PC-3 (cell line): ENCODE measurements at regions not wholly inside any gene's neighbourhood (a gene's known extent, or its start where the extent isn't known, plus 50 kb on each side); places are given as distances from the start of the nearest gene placed in this dataset.

Experiments
- ATAC-seq: fragments of 200-7000 bp; cut with Tn5 transposase; 2 replicates; pipeline ENCODE4 v1.9.1; 2020; ENCODE audit warnings: mild to moderate bottlenecking, moderate library complexity
- BruUV-seq: library from RNA; stranded (reverse); fragments of 400-500 nt; replicated peaks from 2 replicates; lab custom pipeline; 2021; lab: Mats Ljungman, UMichigan
- CTCF ChIA-PET: fragments of 300-600 bp; sonication (Branson Sonifier 250); formaldehyde crosslinking; loops from one replicate; lab custom pipeline; 2022; ENCODE audit warnings: antibody characterized with exemption; lab: Charles Lee
- POLR2A ChIA-PET: fragments of 300-600 bp; sonication (Branson Sonifier 250); formaldehyde crosslinking; loops from one replicate; lab custom pipeline; 2022; ENCODE audit warnings: antibody characterized with exemption; ENCODE audit not compliant: unreplicated experiment; lab: Charles Lee
- DNase-seq: peaks from one replicate; pipeline ENCODE4 v3.0.0-alpha.2; 2015
- H2AFZ ChIP-seq: fragments of 300-600 bp; sonication (generic); 2 replicates; pipeline ENCODE4 v1.6.0; 2016; ENCODE audit warnings: antibody characterized with exemption, low read length
- H3F3A ChIP-seq: fragments of 300-600 bp; sonication (generic); one replicate; pipeline ENCODE4 v1.6.0; 2017; ENCODE audit warnings: antibody characterized with exemption, low read length, control low read depth, mild to moderate bottlenecking; ENCODE audit not compliant: unreplicated experiment
- H3K27ac ChIP-seq: fragments of 300-600 bp; sonication (generic); 2 replicates; pipeline ENCODE4 v1.5.1; 2016; ENCODE audit warnings: mild to moderate bottlenecking, low read length
- H3K27me3 ChIP-seq: fragments of 300-600 bp; sonication (generic); 2 replicates; pipeline ENCODE4 v1.6.1; 2016; ENCODE audit warnings: low read length, mixed read lengths
- H3K36me3 ChIP-seq: fragments of 300-600 bp; sonication (generic); 2 replicates; pipeline ENCODE4 v1.6.1; 2016; ENCODE audit warnings: low read depth, mixed run types, low read length, mixed read lengths
- H3K4me1 ChIP-seq: fragments of 300-600 bp; sonication (generic); 2 replicates; pipeline ENCODE4 v1.5.1; 2016; ENCODE audit warnings: low read length; ENCODE audit not compliant: insufficient read depth
- H3K4me2 ChIP-seq: fragments of 300-600 bp; sonication (generic); 2 replicates; pipeline ENCODE4 v1.6.0; 2016; ENCODE audit warnings: low read length
- H3K4me3 ChIP-seq: fragments of 300-600 bp; sonication (generic); 2 replicates; pipeline ENCODE4 v1.5.1; 2016; ENCODE audit warnings: mild to moderate bottlenecking, low read length, mixed read lengths
- H3K79me2 ChIP-seq: fragments of 300-600 bp; sonication (generic); 2 replicates; pipeline ENCODE4 v1.6.1; 2017; ENCODE audit warnings: low read length, mixed read lengths
- H3K9ac ChIP-seq: fragments of 300-600 bp; sonication (generic); 2 replicates; pipeline ENCODE4 v1.6.0; 2016; ENCODE audit warnings: mild to moderate bottlenecking, low read length
- H3K9me2 ChIP-seq: fragments of 300-600 bp; sonication (generic); replicated peaks from 2 replicates; pipeline ENCODE4 v1.6.1; 2016; ENCODE audit warnings: mixed run types, low read length, mixed read lengths
- H3K9me3 ChIP-seq: fragments of 300-600 bp; sonication (generic); 2 replicates; pipeline ENCODE4 v1.6.1; 2016; ENCODE audit warnings: low read length, mixed read lengths
- H4K20me1 ChIP-seq: fragments of 300-600 bp; sonication (generic); 2 replicates; pipeline ENCODE4 v1.6.1; 2016; ENCODE audit warnings: low read length, mixed read lengths
- EZH2 ChIP-seq: fragments of 300-600 bp; sonication (generic); IDR thresholded peaks from one replicate; pipeline ENCODE4 v1.6.1; 2017; ENCODE audit warnings: antibody characterized with exemption, mild to moderate bottlenecking, low read length; ENCODE audit not compliant: unreplicated experiment
- EZH2phosphoT487 ChIP-seq: fragments of 300-600 bp; sonication (generic); IDR thresholded peaks from 2 replicates; pipeline ENCODE4 v1.6.1; 2018; ENCODE audit warnings: mild to moderate bottlenecking, antibody characterized with exemption, low read length, borderline replicate concordance
- intact Hi-C: fragments of 100-400 bp; cut with micrococcal nuclease; formaldehyde crosslinking; loops from 2 replicates; pipeline ENCODE4 v1.9.0; 2023
- TF ChIP-seq, protein P1 (sequence below): fragments of 300-600 bp; sonication (generic); conservative IDR thresholded peaks from 2 replicates; pipeline ENCODE4 v1.5.1; 2017; ENCODE audit warnings: antibody characterized with exemption, low read depth, mild to moderate bottlenecking, low read length

- Histone ChIP-seq H3K36me3 (no peaks in the 10 kb centered on the region), H4K20me1 (no peaks in the 10 kb centered on the region), H3K9me3 (no peaks in the 10 kb centered on the region), H3K27me3 (peaks cover 42% of the 10 kb centered on the region), H3K4me3 (no peak overlapping the region), H3K4me2 (no peak overlapping the region), H2AFZ (no peak overlapping the region), H3K4me1 (no peaks in the 10 kb centered on the region), H3K9me2 (no peaks in the 10 kb centered on the region), H3K9ac (no peak overlapping the region), H3F3A (no peaks in the 10 kb centered on the region), H3K79me2 (no peaks in the 10 kb centered on the region), H3K27ac (no peak overlapping the region)
- BruUV-seq: no TSS peak
- intact Hi-C loops: loop anchor here (5.0 kb wide), 1 partner anchor 821 kb away; no protein-coding TSS in a partner anchor
- no peak for TF ChIP-seq EZH2
- TF ChIP-seq, protein P1, sequence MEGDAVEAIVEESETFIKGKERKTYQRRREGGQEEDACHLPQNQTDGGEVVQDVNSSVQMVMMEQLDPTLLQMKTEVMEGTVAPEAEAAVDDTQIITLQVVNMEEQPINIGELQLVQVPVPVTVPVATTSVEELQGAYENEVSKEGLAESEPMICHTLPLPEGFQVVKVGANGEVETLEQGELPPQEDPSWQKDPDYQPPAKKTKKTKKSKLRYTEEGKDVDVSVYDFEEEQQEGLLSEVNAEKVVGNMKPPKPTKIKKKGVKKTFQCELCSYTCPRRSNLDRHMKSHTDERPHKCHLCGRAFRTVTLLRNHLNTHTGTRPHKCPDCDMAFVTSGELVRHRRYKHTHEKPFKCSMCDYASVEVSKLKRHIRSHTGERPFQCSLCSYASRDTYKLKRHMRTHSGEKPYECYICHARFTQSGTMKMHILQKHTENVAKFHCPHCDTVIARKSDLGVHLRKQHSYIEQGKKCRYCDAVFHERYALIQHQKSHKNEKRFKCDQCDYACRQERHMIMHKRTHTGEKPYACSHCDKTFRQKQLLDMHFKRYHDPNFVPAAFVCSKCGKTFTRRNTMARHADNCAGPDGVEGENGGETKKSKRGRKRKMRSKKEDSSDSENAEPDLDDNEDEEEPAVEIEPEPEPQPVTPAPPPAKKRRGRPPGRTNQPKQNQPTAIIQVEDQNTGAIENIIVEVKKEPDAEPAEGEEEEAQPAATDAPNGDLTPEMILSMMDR: no peak
- no peak for TF ChIP-seq EZH2phosphoT487
- ChIA-PET POLR2A (no interaction called here), CTCF (interaction anchor here (0.6 kb wide), 1 partner anchor 166 kb away, joined by 3 read pairs; no protein-coding TSS in a partner anchor)
- ATAC-seq (no peak), DNase-seq (no peak)
These were observed 79.7 kb upstream of the LSM6 start for GRCh38 chr4:146095860-146096259.

GRCh38 chr4:146095091-146095690 lies 80.3 kb upstream of the LSM6 start:
- H4K20me1 ChIP-seq: no peaks in the 10 kb centered on the region
- DNase-seq (peak; percentile 84), ATAC-seq (peak; percentile 54; the same call in 1 of the 2 replicates)
- peaks cover 47% of the 10 kb centered on the region for H3K27me3 ChIP-seq
- POLR2A ChIA-PET: no interaction called here
- no peak for TF ChIP-seq EZH2
- TF ChIP-seq, protein P1: peak; percentile 95
- TF ChIP-seq EZH2phosphoT487: no peak
- H3K27ac ChIP-seq: no peak overlapping the region
- no peaks in the 10 kb centered on the region for H3F3A ChIP-seq
- no peaks in the 10 kb centered on the region for H3K9me2 ChIP-seq
- H2AFZ ChIP-seq: no peak overlapping the region
- no peaks in the 10 kb centered on the region for H3K79me2 ChIP-seq
- no peak overlapping the region for H3K9ac ChIP-seq
- BruUV-seq: no TSS peak
- H3K36me3 ChIP-seq: no peaks in the 10 kb centered on the region
- CTCF ChIA-PET: interaction anchor here (0.6 kb wide), 1 partner anchor 165 kb away, joined by 3 read pairs; no protein-coding TSS in a partner anchor
- intact Hi-C loops: loop anchor here (5.0 kb wide), 1 partner anchor 822 kb away; no protein-coding TSS in a partner anchor
- H3K4me1 ChIP-seq: no peaks in the 10 kb centered on the region
- no peak overlapping the region for H3K4me2 ChIP-seq
- no peak overlapping the region for H3K4me3 ChIP-seq
- no peaks in the 10 kb centered on the region for H3K9me3 ChIP-seq

DNA sequence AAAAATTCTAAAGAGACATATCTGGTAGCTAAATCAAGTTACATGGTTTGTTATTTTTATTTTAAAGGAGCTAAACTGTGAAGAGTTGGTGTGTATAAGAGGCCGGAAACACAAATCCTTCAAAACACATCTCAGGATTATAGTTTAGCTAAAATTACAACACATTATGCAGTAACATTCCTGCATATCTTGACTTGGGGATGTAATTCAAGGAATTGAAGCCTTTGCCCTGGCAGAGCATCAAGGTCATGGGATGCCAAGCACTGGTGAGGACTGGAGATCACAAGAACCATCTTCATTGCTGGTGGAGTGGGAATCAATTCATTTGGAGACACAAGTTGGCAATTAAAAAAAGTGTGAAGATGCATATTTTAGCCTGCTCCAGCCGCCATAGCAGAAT lies 86.8 kb upstream of the LSM6 start:
- Histone ChIP-seq H2AFZ (no peak overlapping the region), H3K4me2 (no peak overlapping the region), H3K79me2 (no peaks in the 10 kb centered on the region), H3K9me2 (no peaks in the 10 kb centered on the region), H3K27me3 (peaks cover 85% of the 10 kb centered on the region), H3K4me3 (no peak overlapping the region), H4K20me1 (no peaks in the 10 kb centered on the region), H3K36me3 (no peaks in the 10 kb centered on the region), H3K9me3 (no peaks in the 10 kb centered on the region), H3K27ac (no peak overlapping the region), H3K4me1 (no peaks in the 10 kb centered on the region), H3K9ac (no peak overlapping the region), H3F3A (no peaks in the 10 kb centered on the region)
- CTCF ChIA-PET: no interaction called here
- ATAC-seq: no peak
- no TSS peak for BruUV-seq
- POLR2A ChIA-PET: no interaction called here
- TF ChIP-seq, protein P1: no peak
- TF ChIP-seq EZH2 (no peak), EZH2phosphoT487 (no peak)
- DNase-seq: no peak
- intact Hi-C loops: no loop called here
